Kidney (tissue), 13 donors: ENCODE measurements at regions not wholly inside any gene's neighbourhood (a gene's known extent, or its start where the extent isn't known, plus 50 kb on each side); places are given as distances from the start of the nearest gene placed in this dataset.
A peak's percentile ranks its signal among the peaks of the same experiment; 100 is the strongest.

Experiments used
- DNase-seq, 5 donors: peaks; one replicate each; pipeline ENCODE4 v3.0.0-alpha.2; 2013 to 2020
- FAIRE-seq: peaks from 2 replicates; lab custom pipeline; 2012; peaks lifted over from hg19 to GRCh38; lab: Jason Lieb, UNC
- H3K27ac ChIP-seq, 2 donors: one replicate each; pipeline ENCODE4 v1.7.0; 2013; ENCODE audit warnings: low read depth in 2 of 2, low read length in 2 of 2, inconsistent platforms in 1 of 2
- H3K27me3 ChIP-seq: one replicate; pipeline ENCODE4 v1.7.1; 2013; ENCODE audit warnings: low read length, inconsistent platforms; ENCODE audit not compliant: control insufficient read depth, insufficient read depth
- H3K36me3 ChIP-seq, 3 donors: one replicate each; pipeline versions ENCODE4 v1.7.0 to v1.7.1; 2013; ENCODE audit warnings: low read length in 3 of 3, control low read depth in 1 of 3, inconsistent platforms in 1 of 3; ENCODE audit not compliant: insufficient read depth in 3 of 3, control insufficient read depth in 2 of 3
- H3K4me1 ChIP-seq, 3 donors: one replicate each; pipeline versions ENCODE4 v1.7.0 to v1.7.1; 2013; ENCODE audit warnings: low read length in 3 of 3, inconsistent platforms in 1 of 3, low read depth in 1 of 3; ENCODE audit not compliant: control insufficient read depth in 2 of 3, insufficient read depth in 2 of 3
- H3K4me3 ChIP-seq, 3 donors: one replicate each; pipeline versions ENCODE4 v1.7.0 to v1.8.1; 2013; ENCODE audit warnings: low read length in 3 of 3, control low read depth in 1 of 3, inconsistent platforms in 1 of 3
- H3K9ac ChIP-seq, 3 donors: one replicate each; pipeline versions ENCODE4 v1.7.0 to v1.7.1; 2013; ENCODE audit warnings: low read length in 3 of 3, control low read depth in 1 of 3, inconsistent platforms in 1 of 3
- H3K9me3 ChIP-seq, 3 donors: one replicate each; pipeline versions ENCODE4 v1.7.0 to v1.7.1; 2013; ENCODE audit warnings: low read length in 3 of 3, control low read depth in 1 of 3, inconsistent platforms in 1 of 3; ENCODE audit not compliant: control insufficient read depth in 2 of 3, insufficient read depth in 1 of 3
- intact Hi-C: fragments of 100-400 bp; cut with DNase I; formaldehyde crosslinking; loops from one replicate; pipeline ENCODE4 v1.11.1; 2022
- TF ChIP-seq, protein P1 (sequence below): IDR thresholded peaks from 3 replicates; pipeline ENCODE4 v1.5.1; 2012; ENCODE audit warnings: mild to moderate bottlenecking, moderate library complexity, borderline replicate concordance; ENCODE audit not compliant: insufficient read depth; ENCODE audit errors: extremely low read depth
- donor health status: control.
- donor health status: control.
- donor health status: control.
- donor health status: control.
- donor health status: control.
- donor health status: DM: yes; HTN: yes; CAD: no.
- donor health status: Normal renal cell carcinoma (clear cell type).

- peak in 2 of 5 donors; percentile 26 to 43 for DNase-seq
- Histone ChIP-seq H3K27me3 (no peaks in the 10 kb centered on the region), H3K27ac (no peak overlapping the region), H3K9ac (no peak overlapping the region), H3K36me3 (no peaks in the 10 kb centered on the region), H3K9me3 (no peaks in the 10 kb centered on the region), H3K4me3 (no peak overlapping the region), H3K4me1 (no peaks in the 10 kb centered on the region)
- FAIRE-seq = peak; percentile 98
- TF ChIP-seq, protein P1, sequence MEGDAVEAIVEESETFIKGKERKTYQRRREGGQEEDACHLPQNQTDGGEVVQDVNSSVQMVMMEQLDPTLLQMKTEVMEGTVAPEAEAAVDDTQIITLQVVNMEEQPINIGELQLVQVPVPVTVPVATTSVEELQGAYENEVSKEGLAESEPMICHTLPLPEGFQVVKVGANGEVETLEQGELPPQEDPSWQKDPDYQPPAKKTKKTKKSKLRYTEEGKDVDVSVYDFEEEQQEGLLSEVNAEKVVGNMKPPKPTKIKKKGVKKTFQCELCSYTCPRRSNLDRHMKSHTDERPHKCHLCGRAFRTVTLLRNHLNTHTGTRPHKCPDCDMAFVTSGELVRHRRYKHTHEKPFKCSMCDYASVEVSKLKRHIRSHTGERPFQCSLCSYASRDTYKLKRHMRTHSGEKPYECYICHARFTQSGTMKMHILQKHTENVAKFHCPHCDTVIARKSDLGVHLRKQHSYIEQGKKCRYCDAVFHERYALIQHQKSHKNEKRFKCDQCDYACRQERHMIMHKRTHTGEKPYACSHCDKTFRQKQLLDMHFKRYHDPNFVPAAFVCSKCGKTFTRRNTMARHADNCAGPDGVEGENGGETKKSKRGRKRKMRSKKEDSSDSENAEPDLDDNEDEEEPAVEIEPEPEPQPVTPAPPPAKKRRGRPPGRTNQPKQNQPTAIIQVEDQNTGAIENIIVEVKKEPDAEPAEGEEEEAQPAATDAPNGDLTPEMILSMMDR = peak; percentile 21
- intact Hi-C loops = no loop called here
Measured at GRCh38 chr20:52242237-52243230, 51.0 kb upstream of the ZFP64 start.
